Hematopoietic multipotent progenitor cell treated with erythropoietin and hydrocortisone succinate and interleukin-3 and kit ligand, for 6 days (in vitro differentiated cells): ENCODE measurements at regions not wholly inside any gene's neighbourhood (a gene's known extent, or its start where the extent isn't known, plus 50 kb on each side); places are given as distances from the start of the nearest gene placed in this dataset.

Experiments
- DNase-seq: peaks from one replicate; pipeline ENCODE4 v3.0.0-alpha.2; 2015

DNA sequence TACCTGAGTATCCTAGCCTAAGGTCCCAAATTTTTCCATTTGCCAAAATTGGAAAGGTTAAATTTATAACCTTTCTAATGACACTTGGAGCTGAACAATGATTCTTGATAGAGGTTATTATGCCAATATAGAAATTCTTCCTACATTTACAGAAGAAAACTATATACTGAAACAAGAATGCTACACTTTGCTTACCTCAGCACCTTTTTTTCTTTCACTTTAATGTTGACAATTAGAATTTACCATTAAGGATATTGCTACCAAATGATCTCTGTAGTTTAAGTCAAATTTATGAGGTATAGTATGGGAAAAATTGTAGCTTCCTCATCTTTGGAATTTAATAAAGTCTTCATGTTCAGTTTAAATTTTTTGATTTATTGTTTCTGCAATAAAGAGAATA lies 577.0 kb downstream of the NR4A2 start:
- DNase-seq = no peak

DNA sequence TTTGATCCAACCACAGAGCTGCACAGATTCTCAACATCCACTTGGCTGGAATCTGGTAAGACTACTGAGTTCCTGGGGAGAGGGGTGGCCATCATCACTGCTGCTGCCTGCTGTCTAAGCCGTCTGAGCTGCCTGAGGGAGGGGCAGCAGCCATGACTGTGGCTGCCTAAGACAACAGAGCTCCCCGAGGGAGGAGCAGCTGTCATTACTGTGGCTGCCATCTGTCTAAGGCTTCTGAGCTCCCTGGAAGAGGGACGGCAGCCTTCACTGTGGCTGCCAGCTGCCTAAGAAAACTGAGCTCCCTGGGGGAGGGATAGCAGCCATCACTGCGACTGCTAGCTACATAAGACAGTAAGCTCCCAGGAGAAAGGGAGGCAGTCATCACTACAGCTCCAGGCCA lies 584.4 kb downstream of the NR4A2 start:
- DNase-seq = no peak

DNA sequence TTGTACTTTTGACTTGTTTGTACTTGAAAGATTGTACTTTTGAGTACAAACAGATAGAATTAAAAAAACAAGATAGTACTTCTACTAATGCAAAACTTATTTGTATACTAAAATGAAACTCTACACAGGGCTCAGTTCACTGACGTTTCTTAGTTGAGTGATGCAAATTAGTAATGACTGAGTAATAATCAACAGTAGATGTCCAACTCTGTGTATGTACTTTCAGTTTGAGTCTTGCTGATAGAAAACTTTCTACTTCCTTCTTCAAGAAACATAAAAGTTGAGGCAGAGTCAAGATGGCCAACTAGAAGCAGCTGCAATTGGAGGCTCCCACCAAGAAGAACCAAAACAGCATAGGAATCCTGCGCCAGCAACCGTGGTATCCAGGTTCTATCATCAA lies 585.0 kb downstream of the NR4A2 start:
- no peak for DNase-seq

DNA sequence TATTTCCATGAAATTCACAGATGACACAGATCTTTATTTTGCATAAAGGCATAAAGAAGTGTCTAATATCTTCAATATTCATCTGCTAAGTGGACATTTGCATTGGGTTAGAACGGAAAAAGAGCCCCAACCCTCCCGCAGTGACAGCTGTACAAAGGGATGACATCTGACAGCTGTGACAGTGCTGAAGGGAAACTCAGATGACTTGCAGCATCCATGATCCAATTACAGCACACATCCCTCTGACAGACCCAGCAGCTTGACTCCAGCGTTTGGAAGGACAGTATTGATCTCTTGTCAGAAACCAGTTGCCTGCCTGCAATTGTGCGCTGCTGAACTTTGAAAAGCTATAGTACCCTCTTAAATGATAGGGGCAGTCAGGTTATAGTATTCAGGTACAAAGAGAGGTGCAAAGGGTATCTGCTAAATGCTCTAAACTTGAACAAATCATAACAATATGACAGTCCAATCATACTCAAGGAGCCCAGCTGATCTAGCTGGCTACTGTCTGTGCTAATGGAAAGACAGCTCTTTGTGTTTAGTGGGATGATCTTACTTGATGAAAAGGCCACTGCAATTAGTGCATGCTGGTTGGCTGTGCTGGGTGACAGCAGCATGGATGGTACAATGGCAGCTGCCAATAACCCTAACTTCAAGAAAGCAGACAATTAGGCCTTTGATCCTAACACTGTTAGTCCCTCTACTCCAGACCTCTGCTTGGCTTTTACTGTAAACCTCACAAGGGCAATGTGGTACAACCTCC lies 599.2 kb downstream of the NR4A2 start:
- no peak for DNase-seq

DNA sequence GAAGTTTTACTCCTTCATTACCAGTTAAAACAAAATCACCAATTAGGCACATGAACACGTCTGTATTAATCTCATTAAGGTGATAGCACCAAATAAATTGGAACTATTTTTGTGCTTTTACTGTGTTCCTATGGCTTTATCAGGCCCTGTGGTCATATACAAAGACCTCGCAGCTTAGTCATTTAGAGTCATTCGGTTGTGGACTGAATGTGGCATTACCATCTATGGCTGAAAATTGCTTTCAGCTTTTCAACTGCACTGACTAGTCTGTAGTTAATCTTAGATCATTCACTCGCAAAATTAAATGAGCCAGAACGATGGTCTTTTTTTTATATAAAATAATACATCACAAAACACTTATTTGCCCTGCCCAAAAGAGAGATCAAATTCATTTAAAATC lies 601.7 kb downstream of the NR4A2 start:
- no peak for DNase-seq

DNA sequence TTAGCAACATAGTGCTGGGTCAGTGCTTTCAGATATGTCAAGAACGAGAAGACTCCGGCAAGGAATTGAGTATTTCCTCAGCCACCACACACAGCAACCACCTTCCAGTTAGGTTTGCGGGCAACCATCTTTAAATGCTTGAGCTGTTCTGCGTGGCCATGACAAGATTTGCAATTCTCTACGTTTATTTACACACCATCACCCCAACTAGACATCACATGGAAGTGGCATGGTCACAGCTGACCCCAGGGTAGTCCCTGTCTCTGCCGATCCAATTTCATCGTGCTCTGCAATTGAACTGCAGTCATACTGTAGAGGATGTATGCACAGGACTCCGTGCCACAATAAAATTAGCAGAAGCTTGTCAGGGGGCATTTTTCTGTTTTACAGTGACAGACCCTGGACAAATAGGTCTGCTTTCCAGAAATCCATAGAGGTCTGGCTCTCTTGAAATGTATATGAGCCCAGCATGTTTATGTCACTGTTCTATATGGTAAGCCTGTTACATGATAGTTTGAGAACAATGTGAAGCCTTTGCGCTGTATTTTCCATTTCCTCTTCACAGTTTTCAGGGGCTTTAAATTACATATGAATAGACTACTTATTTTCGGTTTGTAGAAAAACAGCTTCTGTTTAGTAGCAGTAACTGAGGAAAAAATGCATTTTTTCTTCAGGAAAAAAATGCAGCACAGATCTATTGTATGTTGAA lies 605.2 kb downstream of the NR4A2 start:
- DNase-seq = no peak

DNA sequence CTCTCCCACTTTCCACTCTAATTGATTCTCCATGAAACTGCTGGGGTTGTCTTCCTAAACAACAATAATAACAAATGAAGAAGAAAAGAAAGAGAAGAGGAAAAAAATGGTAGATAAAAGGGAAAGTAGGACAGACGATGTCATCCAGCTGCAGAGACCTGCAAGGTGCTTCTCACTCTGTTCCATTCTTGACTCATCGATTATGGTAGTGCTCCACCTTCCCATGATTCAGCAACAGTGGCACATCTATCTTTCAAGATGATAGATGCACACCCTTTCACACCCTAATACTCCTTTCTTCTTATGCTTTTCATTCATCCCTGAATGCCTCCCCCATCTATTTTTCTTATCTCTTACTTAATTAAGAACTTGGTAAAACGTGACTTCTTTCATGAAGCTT lies 610.2 kb downstream of the NR4A2 start:
- DNase-seq = no peak

DNA sequence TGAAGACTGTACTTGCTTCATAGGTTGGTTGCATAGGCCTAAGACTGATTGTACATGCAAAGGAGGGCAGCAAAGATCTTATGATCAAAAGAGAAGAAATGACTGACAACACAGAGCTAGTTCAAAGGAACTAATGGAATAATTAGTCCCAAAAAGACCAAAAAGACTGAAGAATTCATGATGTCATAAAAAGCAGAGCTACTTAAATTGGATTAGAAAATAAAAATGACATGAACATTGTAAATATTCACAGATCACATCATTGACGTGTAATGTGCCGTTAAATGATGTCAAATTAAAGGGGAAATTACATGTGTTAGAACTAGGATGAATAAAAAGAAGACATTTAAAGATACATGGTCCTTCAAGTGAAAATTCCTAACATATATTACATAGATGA lies 616.8 kb downstream of the NR4A2 start:
- DNase-seq = no peak

DNA sequence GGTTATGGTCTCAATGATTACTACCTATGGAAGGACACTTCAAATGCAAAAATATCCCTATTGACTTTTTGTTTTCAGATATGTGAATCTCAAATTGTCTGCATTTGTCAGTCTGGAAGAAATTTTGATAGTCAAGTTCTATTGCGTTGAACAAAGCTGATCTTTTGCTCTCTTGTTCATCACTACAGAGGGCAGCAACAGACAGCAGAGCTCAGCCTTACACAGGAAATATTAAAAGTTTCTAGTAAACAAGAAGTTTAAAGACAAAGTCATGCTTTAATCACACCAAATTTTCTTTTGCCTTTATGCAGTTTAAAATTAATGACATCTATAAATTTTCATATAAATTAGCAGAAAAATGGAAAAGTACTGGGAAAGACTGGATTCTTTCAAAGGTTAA lies 617.5 kb downstream of the NR4A2 start:
- DNase-seq = no peak

DNA sequence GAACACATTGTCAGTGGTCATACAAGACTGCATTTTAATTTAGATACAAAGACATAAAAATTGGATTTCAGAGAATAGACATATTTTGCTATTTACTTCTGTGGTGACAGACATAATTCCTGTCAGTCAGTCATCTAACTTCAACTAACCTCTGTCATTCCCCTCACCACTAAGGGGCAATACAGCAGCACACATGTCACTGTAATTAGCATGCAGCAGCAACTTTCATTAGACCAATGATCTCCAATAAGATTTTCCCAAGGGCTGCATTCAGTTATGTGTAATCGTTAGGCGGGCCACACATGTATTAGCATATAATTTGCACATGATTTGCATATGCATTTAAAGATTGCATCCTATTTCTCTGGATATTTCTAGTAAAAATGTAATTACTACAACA lies 624.5 kb downstream of the NR4A2 start:
- peak; percentile 1 for DNase-seq

DNA sequence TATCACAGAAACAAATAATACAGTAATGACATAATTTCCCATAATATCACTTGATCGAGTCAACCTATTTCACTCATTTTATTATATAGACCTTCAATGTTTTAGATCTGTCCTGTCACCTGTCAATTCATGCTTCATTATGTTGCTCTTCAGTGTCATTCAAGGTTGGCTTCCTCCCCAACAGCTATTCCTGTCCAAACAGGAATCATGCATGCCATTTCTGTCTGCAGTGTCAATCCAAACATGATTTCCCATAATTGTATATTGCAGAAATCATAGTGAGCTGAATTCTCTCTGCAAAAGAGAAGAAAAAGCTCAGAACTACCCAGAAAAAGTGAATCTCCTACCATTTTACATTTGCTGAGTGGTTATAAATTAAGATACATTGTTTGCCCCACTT lies 628.6 kb downstream of the NR4A2 start:
- no peak for DNase-seq

DNA sequence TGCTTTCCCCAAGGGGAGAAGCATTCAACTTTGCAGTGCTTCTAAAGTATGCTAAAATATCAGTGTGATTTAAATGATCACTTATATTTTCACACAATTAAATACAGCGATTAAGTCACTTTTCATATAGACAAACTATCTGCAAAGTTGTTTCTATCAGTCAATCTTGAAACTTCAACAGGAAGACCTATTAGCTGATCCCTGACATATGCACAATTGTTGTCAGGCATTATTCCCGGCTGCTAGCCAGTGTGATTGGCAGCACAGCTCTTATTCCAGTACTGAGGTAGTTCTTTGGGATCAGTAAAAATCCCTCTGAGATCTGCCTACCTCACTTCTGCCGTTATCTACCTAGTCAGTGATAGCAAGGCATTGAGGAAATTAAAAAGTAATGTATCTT lies 629.5 kb downstream of the NR4A2 start:
- no peak for DNase-seq

DNA sequence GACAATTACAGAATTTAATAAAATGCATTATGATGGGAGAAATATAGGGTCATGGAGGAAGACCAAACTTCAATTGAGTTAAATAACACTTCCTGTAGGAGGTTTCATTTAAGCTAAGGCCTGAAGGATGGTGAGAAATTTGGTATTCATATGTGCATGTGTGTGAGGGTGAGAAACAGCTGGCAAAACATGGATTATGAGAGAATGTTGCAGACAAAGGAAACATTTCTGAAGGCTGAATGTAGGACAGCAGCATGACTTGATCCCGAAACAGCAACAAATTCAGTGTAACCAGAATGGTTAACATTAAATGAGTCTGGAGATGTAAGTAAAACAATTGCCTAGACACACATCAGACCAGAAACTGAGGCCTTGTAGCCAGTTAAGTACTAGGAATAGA lies 630.8 kb downstream of the NR4A2 start:
- no peak for DNase-seq

DNA sequence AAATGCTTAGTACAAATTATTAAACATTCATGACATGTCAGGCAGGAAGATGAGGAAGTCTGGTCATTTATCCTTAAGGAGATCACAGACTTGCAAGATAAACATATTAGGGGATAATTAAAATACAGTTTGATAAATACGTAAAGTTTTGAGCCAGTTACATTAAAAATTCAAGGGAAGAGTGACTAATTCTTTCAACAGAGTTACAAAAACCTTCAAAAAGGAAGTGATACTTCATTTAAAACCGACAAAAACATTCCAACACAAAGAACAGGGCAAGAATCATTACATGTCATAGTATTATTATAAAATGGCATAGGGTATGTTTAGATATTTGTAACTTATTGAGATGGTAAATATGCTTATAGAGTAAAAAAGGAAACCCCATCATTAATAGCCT lies 636.0 kb downstream of the NR4A2 start:
- DNase-seq = no peak

DNA sequence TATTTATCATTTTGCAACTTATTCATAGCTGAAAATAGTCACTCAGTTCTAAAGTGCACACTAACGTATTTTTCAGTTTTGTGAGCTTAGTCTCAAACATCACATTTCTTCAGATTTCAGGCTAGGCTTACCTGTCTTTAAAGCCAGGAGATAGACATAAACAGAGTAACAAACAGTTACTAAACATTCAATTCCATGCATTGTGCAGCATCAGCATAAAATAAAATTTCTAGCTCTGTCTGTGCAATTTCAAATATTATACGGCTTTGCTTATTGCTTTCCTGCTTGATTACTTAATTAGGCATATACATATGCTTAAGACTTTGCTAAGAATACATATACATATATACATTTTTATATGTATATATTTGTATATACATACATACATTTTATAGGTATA lies 637.0 kb downstream of the NR4A2 start:
- DNase-seq = no peak

DNA sequence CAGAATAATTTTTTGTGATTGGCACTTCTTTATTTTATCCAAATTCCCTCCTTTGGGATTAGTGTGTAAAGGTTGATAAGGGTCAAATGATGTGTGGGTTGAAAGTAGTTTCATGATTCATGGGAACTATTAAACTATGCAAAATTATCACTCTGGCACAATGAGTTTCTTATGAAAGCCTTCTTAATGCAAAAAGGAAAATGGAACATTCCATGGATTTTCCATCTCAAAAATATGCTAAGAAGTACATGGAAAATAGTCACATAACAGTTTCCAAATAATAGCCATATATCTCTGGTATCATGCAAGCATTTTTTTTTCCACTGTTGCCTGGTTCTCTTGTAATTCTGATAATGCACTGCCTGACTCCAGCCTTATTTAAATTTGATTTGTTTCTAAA lies 639.7 kb downstream of the NR4A2 start:
- DNase-seq = no peak

DNA sequence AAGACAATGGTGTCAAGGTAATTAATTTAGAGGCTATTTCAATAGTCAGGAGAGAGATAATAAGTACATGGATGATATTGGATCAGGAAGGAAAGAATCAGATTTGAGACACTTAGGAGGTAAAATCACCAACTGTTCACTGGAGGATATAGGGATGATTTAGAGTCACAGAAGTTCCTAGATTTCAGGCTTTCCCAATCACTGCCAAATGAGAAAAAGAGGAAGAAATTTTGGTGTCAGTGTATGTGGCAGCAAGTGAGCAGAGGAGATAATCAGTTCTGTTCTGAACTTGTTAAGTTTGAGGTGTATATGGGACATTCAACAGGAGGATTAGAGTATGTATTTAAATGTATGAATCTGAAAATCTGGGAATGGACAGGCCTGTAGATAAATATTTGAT lies 640.4 kb downstream of the NR4A2 start:
- no peak for DNase-seq

DNA sequence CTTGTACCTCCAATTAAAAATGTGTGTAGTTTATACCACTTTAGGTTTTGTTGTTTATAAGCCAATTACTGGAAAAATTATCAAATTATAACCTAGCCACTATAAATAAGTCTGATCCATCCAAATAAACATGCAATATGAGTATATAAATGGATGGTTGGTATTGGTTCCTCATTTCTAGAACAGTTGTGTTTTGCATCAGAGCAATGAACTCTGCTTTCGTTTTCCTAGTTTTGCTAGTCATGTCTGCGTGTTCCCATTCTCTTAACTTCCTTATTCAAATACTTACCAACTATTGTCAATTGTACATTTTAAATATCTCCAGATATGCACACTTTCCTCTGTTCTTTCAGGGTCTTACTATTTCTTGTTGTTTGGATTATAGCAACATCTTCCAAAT lies 641.7 kb downstream of the NR4A2 start:
- DNase-seq = peak; percentile 5

DNA sequence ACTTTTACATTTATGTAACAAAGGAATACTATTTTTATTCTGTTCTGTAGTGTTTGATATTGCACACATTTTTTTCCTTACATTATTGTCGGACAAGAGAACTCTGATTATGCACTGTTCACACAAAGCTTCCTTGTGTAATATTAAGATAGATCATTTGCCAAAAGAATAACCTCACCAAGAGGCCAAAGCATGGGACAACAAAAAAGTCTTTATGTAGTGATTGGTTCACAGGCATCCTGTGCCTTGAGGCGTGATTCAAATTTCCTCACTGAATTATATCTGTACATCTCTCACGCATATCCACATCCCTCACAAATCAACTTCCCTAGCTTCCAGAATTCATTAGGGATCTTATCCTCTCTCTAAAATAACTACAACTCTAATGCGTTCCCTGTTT lies 642.7 kb downstream of the NR4A2 start:
- no peak for DNase-seq

DNA sequence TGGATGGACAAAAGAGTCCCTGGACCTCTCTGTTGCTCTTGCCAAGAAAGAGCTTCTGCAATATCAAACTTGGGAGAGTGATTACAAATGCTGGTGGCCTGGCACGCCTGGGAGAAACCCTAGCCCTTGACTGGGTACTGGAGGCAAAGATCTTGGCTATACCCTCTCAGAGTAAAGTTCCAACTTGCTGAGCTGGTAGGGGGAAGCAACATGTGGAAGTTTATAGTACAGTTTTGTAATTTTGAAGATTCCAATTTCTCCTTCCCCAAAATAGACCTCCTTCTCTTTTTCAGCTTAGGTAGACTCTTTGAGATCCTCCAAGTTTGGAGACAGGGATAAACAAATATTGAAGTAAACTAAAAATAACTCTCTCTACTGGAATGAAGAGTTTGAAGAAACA lies 645.3 kb downstream of the NR4A2 start:
- no peak for DNase-seq

DNA sequence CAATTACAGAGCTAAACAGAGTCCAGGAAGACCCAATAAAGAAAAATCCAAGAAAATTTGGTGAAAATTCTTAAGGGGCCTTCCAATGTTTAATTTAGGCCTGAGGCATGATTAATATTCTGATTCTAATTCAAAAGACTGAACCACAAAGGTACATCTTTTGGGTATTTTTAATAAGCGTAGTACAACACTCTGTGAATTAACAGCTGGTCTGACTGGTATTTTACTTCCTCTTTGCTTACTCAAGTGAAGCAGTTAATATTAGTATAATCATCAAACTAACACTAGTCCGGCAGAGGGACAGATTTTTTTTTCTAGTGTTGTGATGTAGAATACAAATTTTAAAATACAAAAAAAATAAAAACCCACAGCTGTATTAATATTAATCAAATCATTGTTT lies 652.9 kb downstream of the NR4A2 start:
- no peak for DNase-seq

DNA sequence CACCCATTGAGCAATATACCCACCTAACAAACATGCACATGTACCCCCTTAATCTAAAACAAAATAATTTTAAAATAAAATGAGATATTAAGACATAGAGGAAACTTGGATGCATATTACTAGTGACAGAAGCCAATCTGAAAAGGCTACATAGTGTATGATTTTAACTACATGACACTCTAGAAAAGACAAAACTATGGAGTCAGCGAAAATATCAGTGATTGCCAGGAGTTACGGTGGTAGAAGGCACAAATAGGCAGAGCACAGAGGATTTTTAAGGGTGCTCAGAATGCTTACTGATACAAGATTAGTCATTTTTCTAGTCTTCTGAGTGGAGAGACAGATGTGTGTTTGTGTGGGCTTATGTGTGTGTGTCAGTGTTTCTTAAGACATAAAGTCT lies 656.6 kb downstream of the NR4A2 start:
- no peak for DNase-seq

DNA sequence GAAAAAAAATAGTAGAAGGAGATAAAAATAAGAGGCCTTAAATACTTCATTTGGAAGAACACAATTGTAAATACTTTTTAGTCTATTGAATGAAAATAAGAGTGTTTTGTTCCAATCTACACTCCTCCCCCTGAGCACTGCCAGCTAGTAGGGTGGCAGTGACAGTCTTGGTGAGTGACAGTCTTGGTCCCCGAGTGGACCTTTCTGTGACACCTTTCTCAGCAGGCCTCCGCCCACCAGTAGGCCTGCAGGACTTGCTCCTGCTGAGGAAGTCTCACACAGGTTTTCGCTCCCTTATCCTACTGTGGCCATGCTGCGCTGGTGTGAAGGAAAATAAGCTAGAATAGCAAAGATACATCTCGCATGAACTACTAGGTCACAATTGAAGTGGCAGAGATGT lies 666.8 kb downstream of the NR4A2 start:
- DNase-seq = no peak

DNA sequence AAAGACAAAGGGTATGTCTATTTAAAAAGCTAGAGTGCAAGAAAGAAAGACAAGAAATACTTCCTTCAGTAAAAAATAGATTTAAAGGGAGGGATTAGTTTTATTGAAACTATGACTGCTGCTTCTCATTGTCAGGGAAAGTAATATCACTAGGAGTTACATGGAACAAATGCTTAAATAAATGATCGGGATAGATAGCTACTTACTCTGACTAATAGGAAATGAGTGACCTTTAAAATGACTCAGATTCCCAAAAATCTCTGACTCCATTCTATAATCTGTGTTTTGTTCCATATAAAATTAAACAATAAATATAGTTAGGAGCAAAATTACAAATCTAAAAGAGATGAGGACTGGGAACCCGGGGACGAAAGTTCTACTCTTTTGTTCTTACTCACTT lies 669.3 kb downstream of the NR4A2 start:
- DNase-seq = no peak

DNA sequence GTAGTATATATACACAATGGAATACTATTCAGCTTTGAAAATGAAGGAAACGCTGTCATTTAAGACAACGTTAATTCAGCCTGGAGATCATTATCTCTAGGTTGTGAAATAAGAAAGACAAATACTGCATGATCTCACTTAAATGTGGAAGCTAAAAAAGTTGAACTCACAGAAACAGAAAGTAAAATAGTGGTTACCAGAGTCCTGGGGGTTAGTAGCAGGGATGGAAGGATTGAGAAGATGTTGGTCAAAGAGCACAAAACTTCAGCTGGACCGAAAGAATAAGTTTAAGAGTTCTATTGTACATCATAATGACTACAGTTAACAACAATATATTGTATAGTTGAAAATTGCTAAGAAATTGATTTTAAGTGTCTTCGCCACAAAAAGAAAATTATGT lies 670.3 kb downstream of the NR4A2 start:
- no peak for DNase-seq
